ENCODE measurements at regions not wholly inside any gene's neighbourhood (a gene's known extent, or its start where the extent isn't known, plus 50 kb on each side); places are given as distances from the start of the nearest gene placed in this dataset.
"Not testable (repeated sequence)": the region's sequence is repeated elsewhere in the genome, so short reads cannot be mapped to it uniquely, and the experiment has no call there.

GRCh38 chr6:57808581-57808980 is 491.2 kb downstream of the PRIM2 start:
- not testable (repeated sequence) for H2BK15ac ChIP-seq (ENCODE audit: low read depth, low read length); H2BK20ac ChIP-seq (ENCODE audit: low read depth, low read length, poor library complexity, severe bottlenecking); DNase-seq; H2AK5ac ChIP-seq (ENCODE audit: insufficient read length, low read length); H3K9ac ChIP-seq (ENCODE audit: extremely low read depth, insufficient read length, low read length); H4K5ac ChIP-seq (ENCODE audit: insufficient read length, low read depth, low read length); H3K18ac ChIP-seq (ENCODE audit: insufficient read length, low read depth, low read length); H2BK120ac ChIP-seq (ENCODE audit: low read depth, low read length, poor library complexity, severe bottlenecking); H3K9me3 Mint-ChIP-seq; H3K27ac ChIP-seq (ENCODE audit: insufficient read length, low read depth, low read length); H4K91ac ChIP-seq (ENCODE audit: insufficient read length, low read depth, low read length); H3K79me1 ChIP-seq (ENCODE audit: insufficient read depth, low read depth, low read length, poor library complexity, severe bottlenecking); H3T11ph ChIP-seq (ENCODE audit: low read length); H4K8ac ChIP-seq (replicated peaks; ENCODE audit: insufficient read length, low read depth, low read length); H2BK5ac ChIP-seq (ENCODE audit: insufficient read length, low read length); H3K4ac ChIP-seq (ENCODE audit: low read depth, low read length); H3K79me2 ChIP-seq (ENCODE audit: insufficient read depth, low read length); H3K9me3 ChIP-seq (ENCODE audit: control insufficient read depth, low read depth, low read length); H3K27ac Mint-ChIP-seq; H4K20me1 ChIP-seq (ENCODE audit: control insufficient read depth, insufficient read depth, insufficient read length); H3K4me1 ChIP-seq (ENCODE audit: insufficient read depth, low read length); H3K56ac ChIP-seq (ENCODE audit: insufficient read length, low read depth, low read length); H3K23ac ChIP-seq (ENCODE audit: insufficient read length, low read depth, low read length); H3K23me2 ChIP-seq (ENCODE audit: insufficient read length, low read depth, low read length, poor library complexity, severe bottlenecking); H3K36me3 Mint-ChIP-seq (ENCODE audit: insufficient read depth in 1 of 3, low read depth in 3 of 3); H2BK12ac ChIP-seq (ENCODE audit: insufficient read length, low read depth, low read length); H2AFZ ChIP-seq (ENCODE audit: low read length); H3K27me3 ChIP-seq (ENCODE audit: insufficient read depth, low read length); H3K14ac ChIP-seq (ENCODE audit: insufficient read depth, low read length)
- no CpG with 5 or more reads among the region's 21 CpGs for WGBS (ENCODE audit: extremely low coverage, insufficient read length, low lambda C conversion rate)
- H3K4me2 ChIP-seq (ENCODE audit: insufficient read depth, insufficient read length, low read length), result peak overlapping the region; percentile 53
- peaks cover 8 to 14% of the 10 kb centered on the region in 2 experiments for H3K4me1 Mint-ChIP-seq
- peaks cover 43% of the 10 kb centered on the region for H3K27me3 Mint-ChIP-seq (ENCODE audit: low read depth)
- TF ChIP-seq, protein P1, sequence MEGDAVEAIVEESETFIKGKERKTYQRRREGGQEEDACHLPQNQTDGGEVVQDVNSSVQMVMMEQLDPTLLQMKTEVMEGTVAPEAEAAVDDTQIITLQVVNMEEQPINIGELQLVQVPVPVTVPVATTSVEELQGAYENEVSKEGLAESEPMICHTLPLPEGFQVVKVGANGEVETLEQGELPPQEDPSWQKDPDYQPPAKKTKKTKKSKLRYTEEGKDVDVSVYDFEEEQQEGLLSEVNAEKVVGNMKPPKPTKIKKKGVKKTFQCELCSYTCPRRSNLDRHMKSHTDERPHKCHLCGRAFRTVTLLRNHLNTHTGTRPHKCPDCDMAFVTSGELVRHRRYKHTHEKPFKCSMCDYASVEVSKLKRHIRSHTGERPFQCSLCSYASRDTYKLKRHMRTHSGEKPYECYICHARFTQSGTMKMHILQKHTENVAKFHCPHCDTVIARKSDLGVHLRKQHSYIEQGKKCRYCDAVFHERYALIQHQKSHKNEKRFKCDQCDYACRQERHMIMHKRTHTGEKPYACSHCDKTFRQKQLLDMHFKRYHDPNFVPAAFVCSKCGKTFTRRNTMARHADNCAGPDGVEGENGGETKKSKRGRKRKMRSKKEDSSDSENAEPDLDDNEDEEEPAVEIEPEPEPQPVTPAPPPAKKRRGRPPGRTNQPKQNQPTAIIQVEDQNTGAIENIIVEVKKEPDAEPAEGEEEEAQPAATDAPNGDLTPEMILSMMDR (conservative IDR thresholded peaks at IDR 0.05), result 0 out of 3 replicates have a peak, but pooled peaks have one; percentile 11
- H3K4me3 Mint-ChIP-seq, result peak overlapping the region; percentile 53 to 82

DNA sequence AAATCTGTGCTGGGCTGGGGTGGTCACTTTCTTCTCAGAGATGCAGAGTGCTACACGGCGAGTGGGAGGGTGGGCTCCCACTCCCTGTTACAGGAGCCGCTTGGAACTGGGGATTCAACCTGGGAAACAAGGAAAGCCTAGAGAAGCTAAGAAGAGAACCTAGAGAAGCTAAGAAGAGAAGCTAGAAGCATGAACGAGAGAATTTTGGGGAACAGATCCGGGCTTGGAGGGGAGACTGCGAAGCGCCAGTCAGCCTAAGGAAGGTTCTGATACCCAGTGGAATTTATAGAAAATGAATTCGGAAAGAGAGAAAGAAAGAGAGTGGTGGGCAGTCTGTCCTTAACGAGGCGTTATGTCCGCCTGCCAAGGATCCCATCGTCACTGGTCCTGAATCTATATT is 492.0 kb downstream of the PRIM2 start:
- not testable (repeated sequence) for DNase-seq; H4K91ac ChIP-seq (ENCODE audit: insufficient read length, low read depth, low read length); H3K9me3 ChIP-seq (ENCODE audit: control insufficient read depth, low read depth, low read length); H2BK20ac ChIP-seq (ENCODE audit: low read depth, low read length, poor library complexity, severe bottlenecking); H3K36me3 Mint-ChIP-seq (ENCODE audit: insufficient read depth in 1 of 3, low read depth in 3 of 3); H3K23me2 ChIP-seq (ENCODE audit: insufficient read length, low read depth, low read length, poor library complexity, severe bottlenecking); H3K79me1 ChIP-seq (ENCODE audit: insufficient read depth, low read depth, low read length, poor library complexity, severe bottlenecking); H3K4ac ChIP-seq (ENCODE audit: low read depth, low read length); H3K79me2 ChIP-seq (ENCODE audit: insufficient read depth, low read length); H3K56ac ChIP-seq (ENCODE audit: insufficient read length, low read depth, low read length); H4K5ac ChIP-seq (ENCODE audit: insufficient read length, low read depth, low read length); H2BK12ac ChIP-seq (ENCODE audit: insufficient read length, low read depth, low read length); H3K14ac ChIP-seq (ENCODE audit: insufficient read depth, low read length); H3K18ac ChIP-seq (ENCODE audit: insufficient read length, low read depth, low read length); H3T11ph ChIP-seq (ENCODE audit: low read length); H2BK120ac ChIP-seq (ENCODE audit: low read depth, low read length, poor library complexity, severe bottlenecking); H2AFZ ChIP-seq (ENCODE audit: low read length); H3K27me3 ChIP-seq (ENCODE audit: insufficient read depth, low read length); H3K9me3 Mint-ChIP-seq; H2BK15ac ChIP-seq (ENCODE audit: low read depth, low read length); H3K4me1 ChIP-seq (ENCODE audit: insufficient read depth, low read length); H4K20me1 ChIP-seq (ENCODE audit: control insufficient read depth, insufficient read depth, insufficient read length); H3K23ac ChIP-seq (ENCODE audit: insufficient read length, low read depth, low read length); H3K27ac Mint-ChIP-seq; H4K8ac ChIP-seq (replicated peaks; ENCODE audit: insufficient read length, low read depth, low read length); H3K27ac ChIP-seq (ENCODE audit: insufficient read length, low read depth, low read length); H2BK5ac ChIP-seq (ENCODE audit: insufficient read length, low read length); H3K9ac ChIP-seq (ENCODE audit: extremely low read depth, insufficient read length, low read length); H2AK5ac ChIP-seq (ENCODE audit: insufficient read length, low read length)
- Mint-ChIP-seq H3K27me3 (ENCODE audit: low read depth) (peaks cover 43% of the 10 kb centered on the region), H3K4me3 (peak overlapping the region; percentile 53 to 82; a peak in 4 of 5 replicates), H3K4me1 (peaks cover 8 to 14% of the 10 kb centered on the region in 2 experiments)
- WGBS (ENCODE audit: extremely low coverage, insufficient read length, low lambda C conversion rate), result no CpG with 5 or more reads among the region's 12 CpGs
- peak overlapping the region; percentile 12 for H3K4me2 ChIP-seq (ENCODE audit: insufficient read depth, insufficient read length, low read length)
